ENCODE measurements at regions not wholly inside any gene's neighbourhood (a gene's known extent, or its start where the extent isn't known, plus 50 kb on each side); places are given as distances from the start of the nearest gene placed in this dataset.
"Not testable (repeated sequence)": the region's sequence is repeated elsewhere in the genome, so short reads cannot be mapped to it uniquely, and the experiment has no call there.

- no peaks in the 10 kb centered on the region for H3K79me2 ChIP-seq
- no peaks in the 10 kb centered on the region for H3K9me3 ChIP-seq (ENCODE audit: low read depth)
- no peaks in the 10 kb centered on the region for H3K4me1 ChIP-seq (ENCODE audit: insufficient read depth)
- 67% methylated on average over 4 of the region's 4 CpGs for WGBS (ENCODE audit: low lambda C conversion rate, missing lambda C conversion rate)
- H3K27ac ChIP-seq = no peak overlapping the region
- no peak overlapping the region for H3K4me3 ChIP-seq
- TF ChIP-seq EZH2 (IDR thresholded peaks at IDR 0.05; ENCODE audit: borderline replicate concordance) = no peak
- TF ChIP-seq, protein P1, sequence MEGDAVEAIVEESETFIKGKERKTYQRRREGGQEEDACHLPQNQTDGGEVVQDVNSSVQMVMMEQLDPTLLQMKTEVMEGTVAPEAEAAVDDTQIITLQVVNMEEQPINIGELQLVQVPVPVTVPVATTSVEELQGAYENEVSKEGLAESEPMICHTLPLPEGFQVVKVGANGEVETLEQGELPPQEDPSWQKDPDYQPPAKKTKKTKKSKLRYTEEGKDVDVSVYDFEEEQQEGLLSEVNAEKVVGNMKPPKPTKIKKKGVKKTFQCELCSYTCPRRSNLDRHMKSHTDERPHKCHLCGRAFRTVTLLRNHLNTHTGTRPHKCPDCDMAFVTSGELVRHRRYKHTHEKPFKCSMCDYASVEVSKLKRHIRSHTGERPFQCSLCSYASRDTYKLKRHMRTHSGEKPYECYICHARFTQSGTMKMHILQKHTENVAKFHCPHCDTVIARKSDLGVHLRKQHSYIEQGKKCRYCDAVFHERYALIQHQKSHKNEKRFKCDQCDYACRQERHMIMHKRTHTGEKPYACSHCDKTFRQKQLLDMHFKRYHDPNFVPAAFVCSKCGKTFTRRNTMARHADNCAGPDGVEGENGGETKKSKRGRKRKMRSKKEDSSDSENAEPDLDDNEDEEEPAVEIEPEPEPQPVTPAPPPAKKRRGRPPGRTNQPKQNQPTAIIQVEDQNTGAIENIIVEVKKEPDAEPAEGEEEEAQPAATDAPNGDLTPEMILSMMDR (IDR thresholded peaks at IDR 0.05; ENCODE audit: poor library complexity) = no peak
- TF ChIP-seq EZH2phosphoT487 (IDR thresholded peaks at IDR 0.05; ENCODE audit: low read depth, severe bottlenecking, unreplicated experiment) = no peak
- no peaks in the 10 kb centered on the region for H3K9me2 ChIP-seq (replicated peaks; ENCODE audit: insufficient read depth)
- H3K27me3 ChIP-seq = no peaks in the 10 kb centered on the region
- H4K20me1 ChIP-seq (ENCODE audit: insufficient read depth, poor library complexity, severe bottlenecking) = no peaks in the 10 kb centered on the region
- no peak overlapping the region for H2AFZ ChIP-seq
- no peaks in the 10 kb centered on the region for H3K36me3 ChIP-seq (replicated peaks; ENCODE audit: insufficient read depth, low read depth)
- no peak for DNase-seq (ENCODE audit: low spot score)
- no peak overlapping the region for H3K4me2 ChIP-seq
Measured at GRCh38 chr7:28330384-28331070, 81.8 kb upstream of the CREB5 start.

DNA sequence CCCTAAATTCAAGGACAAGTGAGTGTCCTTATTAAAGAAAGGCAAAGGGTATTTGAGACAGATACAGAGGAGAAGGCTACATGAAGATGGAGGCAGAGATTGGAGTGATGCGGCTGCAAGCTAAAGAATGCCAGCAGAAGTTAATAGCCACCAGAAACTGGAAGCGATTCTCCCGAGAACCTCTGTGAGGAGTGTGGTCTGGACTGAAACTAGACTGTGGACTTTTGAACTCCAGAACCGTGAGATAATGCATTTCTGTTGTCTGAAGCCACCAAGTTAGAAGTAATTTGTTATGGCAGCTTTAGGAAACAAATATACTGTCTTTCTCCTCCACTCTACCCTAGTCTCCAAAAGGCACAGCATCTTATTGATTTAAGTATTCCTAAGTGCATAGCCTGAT is 80.3 kb upstream of the CREB5 start:
- H3K4me1 ChIP-seq (ENCODE audit: insufficient read depth) = no peaks in the 10 kb centered on the region
- H2AFZ ChIP-seq = no peak overlapping the region
- no peak overlapping the region for H3K27ac ChIP-seq
- H3K27me3 ChIP-seq = no peaks in the 10 kb centered on the region
- no peaks in the 10 kb centered on the region for H3K9me3 ChIP-seq (ENCODE audit: low read depth)
- WGBS (ENCODE audit: low lambda C conversion rate, missing lambda C conversion rate) = 85% methylated on average over 4 of the region's 4 CpGs
- no peaks in the 10 kb centered on the region for H3K36me3 ChIP-seq (replicated peaks; ENCODE audit: insufficient read depth, low read depth)
- no peaks in the 10 kb centered on the region for H4K20me1 ChIP-seq (ENCODE audit: insufficient read depth, poor library complexity, severe bottlenecking)
- H3K4me3 ChIP-seq = no peak overlapping the region
- TF ChIP-seq EZH2 (IDR thresholded peaks at IDR 0.05; ENCODE audit: borderline replicate concordance) (no peak), EZH2phosphoT487 (IDR thresholded peaks at IDR 0.05; ENCODE audit: low read depth, severe bottlenecking, unreplicated experiment) (no peak)
- TF ChIP-seq, protein P1 (IDR thresholded peaks at IDR 0.05; ENCODE audit: poor library complexity) = no peak
- H3K9me2 ChIP-seq (replicated peaks; ENCODE audit: insufficient read depth) = no peaks in the 10 kb centered on the region
- DNase-seq (ENCODE audit: low spot score) = no peak
- no peak overlapping the region for H3K4me2 ChIP-seq
- no peaks in the 10 kb centered on the region for H3K79me2 ChIP-seq

DNA sequence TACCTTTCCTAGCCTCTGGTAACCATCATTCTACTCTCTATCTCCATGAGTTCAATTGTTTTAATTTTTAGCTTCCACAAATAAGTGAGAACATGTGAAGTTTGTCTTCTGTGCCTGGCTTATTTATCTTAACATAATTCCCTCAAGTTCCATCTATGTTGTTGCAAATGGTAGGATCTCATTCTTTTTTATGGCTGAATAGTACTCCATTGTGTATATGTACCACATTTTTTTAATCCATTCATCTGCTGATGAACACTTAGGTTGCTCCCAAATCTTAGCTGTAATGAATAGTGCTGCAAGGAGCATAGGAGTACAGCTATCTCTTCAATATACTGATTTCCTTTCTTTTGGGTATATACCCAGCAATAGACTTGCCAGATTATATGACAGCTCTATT is 78.8 kb upstream of the CREB5 start:
- not testable (repeated sequence) for DNase-seq (ENCODE audit: low spot score); H3K4me2 ChIP-seq; H3K27me3 ChIP-seq; H3K9me3 ChIP-seq (ENCODE audit: low read depth); H3K79me2 ChIP-seq; H3K4me3 ChIP-seq; H4K20me1 ChIP-seq (ENCODE audit: insufficient read depth, poor library complexity, severe bottlenecking); H3K4me1 ChIP-seq (ENCODE audit: insufficient read depth); H3K36me3 ChIP-seq (replicated peaks; ENCODE audit: insufficient read depth, low read depth); H3K27ac ChIP-seq; H3K9me2 ChIP-seq (replicated peaks; ENCODE audit: insufficient read depth); H2AFZ ChIP-seq

DNA sequence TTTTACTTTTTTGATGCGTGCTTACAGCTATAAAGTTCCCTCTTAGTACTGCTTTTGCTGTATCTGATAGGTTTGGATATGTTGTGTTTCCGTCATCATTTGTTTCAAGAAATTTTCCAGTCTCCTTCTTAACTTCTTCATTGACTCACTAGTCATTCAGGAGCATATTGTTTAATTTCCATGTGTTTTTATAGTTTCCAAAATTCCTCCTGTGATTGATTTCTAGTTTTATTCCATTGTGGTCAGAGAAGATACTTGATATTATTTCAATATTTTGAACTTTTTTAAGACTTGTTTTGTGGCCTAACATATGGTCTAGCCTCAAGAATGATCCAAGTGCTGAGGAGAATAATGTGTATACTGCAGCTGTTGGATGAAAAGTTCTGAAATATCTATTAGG is 75.5 kb upstream of the CREB5 start:
- Histone ChIP-seq H3K4me3 (no peak overlapping the region), H4K20me1 (ENCODE audit: insufficient read depth, poor library complexity, severe bottlenecking) (no peaks in the 10 kb centered on the region), H3K36me3 (replicated peaks; ENCODE audit: insufficient read depth, low read depth) (no peaks in the 10 kb centered on the region), H3K9me3 (ENCODE audit: low read depth) (no peaks in the 10 kb centered on the region), H3K4me1 (ENCODE audit: insufficient read depth) (no peaks in the 10 kb centered on the region), H3K27ac (no peak overlapping the region), H3K79me2 (no peaks in the 10 kb centered on the region), H2AFZ (no peak overlapping the region), H3K4me2 (no peak overlapping the region), H3K9me2 (replicated peaks; ENCODE audit: insufficient read depth) (peaks cover 4% of the 10 kb centered on the region), H3K27me3 (no peaks in the 10 kb centered on the region)
- 94% methylated on average over 2 of the region's 2 CpGs for WGBS (ENCODE audit: low lambda C conversion rate, missing lambda C conversion rate)
- DNase-seq (ENCODE audit: low spot score) = no peak
- TF ChIP-seq, protein P1 (IDR thresholded peaks at IDR 0.05; ENCODE audit: poor library complexity) = no peak

Data from hepatocyte (in vitro differentiated cells).